HL-60 (cell line): ENCODE measurements at regions not wholly inside any gene's neighbourhood (a gene's known extent, or its start where the extent isn't known, plus 50 kb on each side); places are given as distances from the start of the nearest gene placed in this dataset.

Experiments
- CTCF ChIP-seq: IDR thresholded peaks from one replicate; pipeline ENCODE4 v1.5.1; 2011; ENCODE audit warnings: low read length, control low read depth, inconsistent platforms; ENCODE audit not compliant: insufficient read depth
- POLR2AphosphoS5 ChIP-seq: IDR thresholded peaks from 2 replicates; pipeline ENCODE4 v1.6.1; 2012; ENCODE audit warnings: low read depth
- REST ChIP-seq: IDR thresholded peaks from 2 replicates; pipeline ENCODE4 v1.6.1; 2012; ENCODE audit warnings: low read depth; ENCODE audit not compliant: insufficient replicate concordance

DNA sequence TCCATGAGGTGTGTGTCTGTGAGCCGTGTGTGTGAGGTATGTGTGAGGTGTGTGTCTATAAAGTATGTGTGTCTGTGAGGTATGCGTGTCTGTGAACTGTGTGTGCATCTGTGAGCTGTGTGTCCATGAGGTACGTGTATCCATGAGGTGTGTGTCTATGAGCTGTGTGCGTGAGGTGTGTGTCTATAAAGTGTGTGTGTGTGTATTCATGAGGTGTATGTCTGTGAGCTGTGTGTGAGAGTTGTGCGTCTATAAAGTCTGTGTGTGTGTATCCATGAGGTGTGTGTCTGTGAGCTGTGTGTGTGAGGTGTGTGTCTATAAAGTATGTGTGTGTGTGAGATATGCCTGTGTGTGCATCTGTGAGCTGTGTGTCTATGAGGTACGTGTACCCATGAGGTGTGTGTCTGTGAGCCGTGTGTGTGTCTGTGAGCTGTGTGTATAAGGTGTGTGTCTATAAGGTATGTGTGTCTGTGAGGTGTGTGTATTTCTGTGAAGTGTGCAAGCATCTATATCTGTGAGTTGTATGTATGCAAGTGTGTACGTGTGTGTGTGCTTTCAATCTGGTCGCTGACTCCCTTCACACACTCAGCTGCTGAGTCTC lies 91.9 kb upstream of the FOXP4 start:
- TF ChIP-seq CTCF (no peak), POLR2AphosphoS5 (no peak), REST (no peak)
